K562 (cell line): ENCODE measurements at regions not wholly inside any gene's neighbourhood (a gene's known extent, or its start where the extent isn't known, plus 50 kb on each side); places are given as distances from the start of the nearest gene placed in this dataset.

ENCODE experiments used
- ATAC-seq: fragments of 200-7000 bp; cut with Tn5 transposase; 3 replicates; pipeline ENCODE4 v1.9.1; 2020; ENCODE audit warnings: moderate library complexity
- BruUV-seq: library from RNA; stranded (reverse); fragments of 400-500 nt; replicated peaks from 2 replicates; lab custom pipeline; 2021; lab: Mats Ljungman, UMichigan
- CTCF ChIA-PET: fragments of 300-600 bp; formaldehyde crosslinking; extraction: SDS; loops from one replicate; lab custom pipeline; 2021; ENCODE audit warnings: low intra/inter-chr PET ratio; lab: Yijun Ruan, JAX
- POLR2A ChIA-PET: fragments of 300-600, 350-650 bp; sonication (Branson Sonifier 250); formaldehyde crosslinking; extraction: SDS; loops from one replicate; lab custom pipeline; 2021; ENCODE audit warnings: antibody characterized with exemption, inconsistent platforms; lab: Yijun Ruan, JAX
- DNase-seq, 4 experiments: peaks; one replicate each; pipeline versions ENCODE4 v3.0.0 to v3.0.0-alpha.2; 2011 to 2018; ENCODE audit warnings: low spot score in 3 of 4, mixed read lengths in 3 of 4; ENCODE audit errors: extremely low read depth in 1 of 4
- FAIRE-seq: peaks from 2 replicates; lab custom pipeline; 2011; peaks lifted over from hg19 to GRCh38; lab: Jason Lieb, UNC
- H2AFZ ChIP-seq: 2 replicates; pipeline ENCODE4 v1.6.0; 2011; ENCODE audit warnings: low read depth, low read length, control low read depth, inconsistent platforms
- H3K27ac ChIP-seq: fragments of 200-600 bp; 3 replicates; pipeline ENCODE4 v1.8.0; 2011; ENCODE audit warnings: low read depth, mild to moderate bottlenecking, control low read depth, inconsistent platforms, low read length, moderate library complexity, mixed read lengths; ENCODE audit errors: extremely low read depth
- H3K27me3 ChIP-seq, 2 experiments: fragments of 300-600 bp in 1 of 2; 2 replicates in 1 of 2; 3 replicates in 1 of 2; pipeline versions ENCODE4 v1.6.0 to v1.8.0; 2011; ENCODE audit warnings: inconsistent platforms in 2 of 2, low read length in 2 of 2, mild to moderate bottlenecking in 1 of 2, mixed read lengths in 1 of 2, moderate library complexity in 1 of 2; ENCODE audit not compliant: control insufficient read depth in 2 of 2, insufficient read depth in 2 of 2
- H3K36me3 ChIP-seq: fragments of 300-600 bp; 3 replicates; pipeline ENCODE4 v1.8.0; 2011; ENCODE audit warnings: mild to moderate bottlenecking, low read length, inconsistent platforms; ENCODE audit not compliant: control insufficient read depth, insufficient read depth
- H3K4me1 ChIP-seq, 2 experiments: fragments of 200-600 bp in 1 of 2; replicated peaks in 1 of 2; 2 replicates in 1 of 2; 3 replicates in 1 of 2; pipeline versions ENCODE4 v1.5.1 to v1.8.0; 2011; ENCODE audit warnings: inconsistent platforms in 2 of 2, low read length in 2 of 2, mild to moderate bottlenecking in 1 of 2, mixed read lengths in 1 of 2, moderate library complexity in 1 of 2; ENCODE audit not compliant: control insufficient read depth in 2 of 2, insufficient read depth in 2 of 2
- H3K4me2 ChIP-seq: 2 replicates; pipeline ENCODE4 v1.6.1; 2011; ENCODE audit warnings: low read length, control low read depth, inconsistent platforms, mixed read lengths; ENCODE audit not compliant: insufficient read depth
- H3K4me3 ChIP-seq: fragments of 200-600 bp; sonication (generic), shearing (Covaris generic); 2 replicates; pipeline ENCODE4 v1.5.1; 2016; ENCODE audit warnings: control low read depth, inconsistent platforms
- H3K79me2 ChIP-seq: fragments of 200-600 bp; 3 replicates; pipeline ENCODE4 v1.8.0; 2011; ENCODE audit warnings: low read length, inconsistent platforms; ENCODE audit not compliant: control insufficient read depth, insufficient read depth
- H3K9ac ChIP-seq, 2 experiments: 2 replicates each; pipeline versions ENCODE4 v1.6.0 to v1.6.1; 2011; ENCODE audit warnings: low read depth in 2 of 2, low read length in 2 of 2, control low read depth in 1 of 2, inconsistent platforms in 1 of 2, mild to moderate bottlenecking in 1 of 2, mixed read lengths in 1 of 2; ENCODE audit not compliant: insufficient read depth in 1 of 2
- H3K9me1 ChIP-seq: one replicate; pipeline ENCODE4 v1.6.0; 2011; ENCODE audit warnings: inconsistent platforms, mild to moderate bottlenecking, low read length, moderate library complexity; ENCODE audit not compliant: control insufficient read depth, insufficient read depth
- H3K9me3 ChIP-seq: replicated peaks from 2 replicates; pipeline ENCODE4 v1.5.1; 2011; ENCODE audit warnings: low read depth, low read length, inconsistent platforms; ENCODE audit not compliant: control insufficient read depth, insufficient read depth
- H4K20me1 ChIP-seq: replicated peaks from 2 replicates; pipeline ENCODE4 v1.6.1; 2011; ENCODE audit warnings: low read length, inconsistent platforms, mixed read lengths; ENCODE audit not compliant: control insufficient read depth, insufficient read depth
- CBX3 ChIP-seq, 2 experiments: IDR thresholded peaks; 1 replicate in 1 of 2; 2 replicates in 1 of 2; pipeline ENCODE4 v1.6.1; 2012; ENCODE audit warnings: inconsistent platforms in 2 of 2, low read length in 2 of 2, borderline replicate concordance in 1 of 2, control low read depth in 1 of 2
- CHD2 ChIP-seq: IDR thresholded peaks from 2 replicates; pipeline ENCODE4 v1.6.1; 2011; ENCODE audit warnings: low read depth, low read length
- ETV5 ChIP-seq: sonication (generic); formaldehyde crosslinking; IDR thresholded peaks from 2 replicates; pipeline ENCODE4 v1.4.0; 2020; ENCODE audit warnings: low read depth, mild to moderate bottlenecking, missing genetic modification reagents
- HCFC1 ChIP-seq: IDR thresholded peaks from 2 replicates; pipeline ENCODE4 v1.6.1; 2012; ENCODE audit warnings: low read depth, low read length, improper control_type of control experiment
- KDM5B ChIP-seq: fragments of 200-600 bp; sonication (generic); IDR thresholded peaks from 2 replicates; pipeline ENCODE4 v1.6.1; 2012; ENCODE audit warnings: low read depth, mild to moderate bottlenecking, moderate library complexity, low read length, control low read depth, inconsistent platforms; ENCODE audit not compliant: insufficient replicate concordance
- MEIS2 ChIP-seq: fragments of 450-650 bp; IDR thresholded peaks from 2 replicates; pipeline ENCODE4 v1.6.1; 2014; ENCODE audit warnings: mild to moderate bottlenecking; ENCODE audit not compliant: partially characterized antibody
- NFIX ChIP-seq: fragments of 250-450 bp; sonication (Bioruptor Pico); IDR thresholded peaks from 2 replicates; pipeline ENCODE4 v1.4.0; 2020; ENCODE audit warnings: low read depth, mild to moderate bottlenecking, moderate library complexity
- PTRF ChIP-seq: fragments of 450-650 bp; IDR thresholded peaks from 2 replicates; pipeline ENCODE4 v1.6.1; 2016; ENCODE audit warnings: mild to moderate bottlenecking, missing genetic modification characterization, missing compliant biosample characterization
- SIN3A ChIP-seq, 2 experiments: fragments of 150-350 bp in 1 of 2; IDR thresholded peaks; 2 replicates each; pipeline ENCODE4 v1.6.1; 2011 to 2016; ENCODE audit warnings: borderline replicate concordance in 2 of 2, low read depth in 2 of 2, low read length in 2 of 2, mild to moderate bottlenecking in 2 of 2, moderate library complexity in 2 of 2; ENCODE audit not compliant: control insufficient read depth in 1 of 2
- TAL1 ChIP-seq: fragments of 450-650 bp; IDR thresholded peaks from 2 replicates; pipeline ENCODE4 v1.6.1; 2016; ENCODE audit warnings: mild to moderate bottlenecking
- YBX1 ChIP-seq: fragments of 450-650 bp; IDR thresholded peaks from 2 replicates; pipeline ENCODE4 v1.7.1; 2016; ENCODE audit warnings: mild to moderate bottlenecking
- ZBTB8A ChIP-seq: fragments of 450-650 bp; IDR thresholded peaks from 2 replicates; pipeline ENCODE4 v1.6.1; 2018; ENCODE audit warnings: mild to moderate bottlenecking, moderate library complexity; ENCODE audit not compliant: partially characterized antibody
- ZMIZ1 ChIP-seq, 2 experiments: fragments of 150-350 bp in 1 of 2; IDR thresholded peaks; 2 replicates each; pipeline ENCODE4 v1.6.1; 2012 to 2016; ENCODE audit warnings: low read depth in 2 of 2, low read length in 2 of 2, mild to moderate bottlenecking in 1 of 2, moderate library complexity in 1 of 2
- ZNF197 ChIP-seq: fragments of 200-800 bp; sonication (Bioruptor generic); IDR thresholded peaks from 2 replicates; pipeline ENCODE4 v1.6.1; 2016; ENCODE audit warnings: low read depth, missing genetic modification characterization, missing compliant biosample characterization
- ZNF584 ChIP-seq: fragments of 200-800 bp; sonication (Bioruptor generic); IDR thresholded peaks from 2 replicates; pipeline ENCODE4 v1.6.1; 2016; ENCODE audit warnings: low read depth, mild to moderate bottlenecking, missing genetic modification characterization, missing compliant biosample characterization
- ZNF589 ChIP-seq: fragments of 200-800 bp; sonication (Bioruptor generic); IDR thresholded peaks from 2 replicates; pipeline ENCODE4 v1.6.1; 2016; ENCODE audit warnings: low read depth, missing genetic modification characterization, missing compliant biosample characterization
- ZNF699 ChIP-seq: fragments of 250-450 bp; sonication (Bioruptor Pico); IDR thresholded peaks from 2 replicates; pipeline ENCODE4 v1.8.0; 2021; ENCODE audit warnings: mild to moderate bottlenecking, moderate library complexity; ENCODE audit not compliant: insufficient replicate concordance
- WGBS: fragments of 100-300 bp; shearing (Covaris generic); methylation state at CpG from one replicate; pipeline ENCODE4 v1.1.6; 2016; ENCODE audit warnings: low coverage, mixed read lengths; ENCODE audit not compliant: insufficient coverage; ENCODE audit errors: missing lambda C conversion rate; 5-methylcytosine and 5-hydroxymethylcytosine counted together
- in situ Hi-C: fragments of 300-500 bp; cut with MboI; formaldehyde crosslinking; loops from 4 replicates; pipeline ENCODE4 v1.15.0; 2018; ENCODE audit warnings: inconsistent platforms, mixed read lengths
- intact Hi-C: fragments of 100-400 bp; cut with micrococcal nuclease; formaldehyde crosslinking; loops from 2 replicates; pipeline ENCODE4 v1.14.2; 2022
- TF ChIP-seq, protein P1 (sequence below): sonication (generic); formaldehyde crosslinking; IDR thresholded peaks from 2 replicates; pipeline ENCODE4 v1.8.0; 2022; ENCODE audit warnings: mild to moderate bottlenecking, missing genetic modification reagents

- Histone ChIP-seq H2AFZ (no peak overlapping the region), H3K9me1 (no peaks in the 10 kb centered on the region), H3K9ac (no peak overlapping the region), H3K4me3 (no peak overlapping the region), H3K9me3 (no peaks in the 10 kb centered on the region), H3K4me1 (no peaks in the 10 kb centered on the region), H3K27me3 (no peaks in the 10 kb centered on the region), H3K79me2 (no peaks in the 10 kb centered on the region), H4K20me1 (no peaks in the 10 kb centered on the region), H3K4me2 (no peak overlapping the region), H3K27ac (no peak overlapping the region), H3K36me3 (no peaks in the 10 kb centered on the region)
- TF ChIP-seq ZNF584 (no peak), YBX1 (no peak), ZNF699 (CRISPR knock-in tag) (no peak), ZNF589 (CRISPR knock-in tag) (no peak), ETV5 (CRISPR knock-in tag) (no peak), ZBTB8A (no peak), PTRF (no peak), KDM5B (no peak), ZNF197 (CRISPR knock-in tag) (no peak), CBX3 (IDR thresholded peaks at IDR 0.05; ENCODE audit: borderline replicate concordance in 1 of 2, low read length in 2 of 2) (no peak), NFIX (CRISPR knock-in tag) (no peak), CHD2 (no peak), ZMIZ1 (IDR thresholded peaks at IDR 0.05; ENCODE audit: low read depth in 2 of 2, low read length in 2 of 2) (no peak), HCFC1 (no peak), MEIS2 (no peak), SIN3A (IDR thresholded peaks at IDR 0.05; ENCODE audit: borderline replicate concordance in 2 of 2, control insufficient read depth in 1 of 2, low read depth in 2 of 2, low read length in 2 of 2) (no peak), TAL1 (no peak)
- TF ChIP-seq, protein P1, sequence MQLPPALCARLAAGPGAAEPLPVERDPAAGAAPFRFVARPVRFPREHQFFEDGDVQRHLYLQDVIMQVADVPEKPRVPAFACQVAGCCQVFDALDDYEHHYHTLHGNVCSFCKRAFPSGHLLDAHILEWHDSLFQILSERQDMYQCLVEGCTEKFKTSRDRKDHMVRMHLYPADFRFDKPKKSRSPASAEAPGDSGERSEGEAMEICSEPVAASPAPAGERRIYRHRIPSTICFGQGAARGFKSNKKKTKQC (CRISPR knock-in tag) = no peak
- intact Hi-C loops (no loop called here), in situ Hi-C loops (no loop called here)
- no TSS peak for BruUV-seq
- 0% methylated on average over 1 of the region's 1 CpG for WGBS
- ATAC-seq (no peak), FAIRE-seq (no peak), DNase-seq (no peak)
- POLR2A ChIA-PET = no interaction called here
- CTCF ChIA-PET = no interaction called here
These were observed 80.7 kb upstream of the MUCL1 start for GRCh38 chr12:54773593-54773992.
